GM18858 (cell line): ENCODE measurements at regions not wholly inside any gene's neighbourhood (a gene's known extent, or its start where the extent isn't known, plus 50 kb on each side); places are given as distances from the start of the nearest gene placed in this dataset.
"Not testable (repeated sequence)": the region's sequence is repeated elsewhere in the genome, so short reads cannot be mapped to it uniquely, and the experiment has no call there.

Experiments
- ATAC-seq: cut with Tn5 transposase; IDR thresholded peaks from one replicate; pipeline ENCODE4 v1.9.1; 2021; ENCODE audit not compliant: unreplicated experiment

DNA sequence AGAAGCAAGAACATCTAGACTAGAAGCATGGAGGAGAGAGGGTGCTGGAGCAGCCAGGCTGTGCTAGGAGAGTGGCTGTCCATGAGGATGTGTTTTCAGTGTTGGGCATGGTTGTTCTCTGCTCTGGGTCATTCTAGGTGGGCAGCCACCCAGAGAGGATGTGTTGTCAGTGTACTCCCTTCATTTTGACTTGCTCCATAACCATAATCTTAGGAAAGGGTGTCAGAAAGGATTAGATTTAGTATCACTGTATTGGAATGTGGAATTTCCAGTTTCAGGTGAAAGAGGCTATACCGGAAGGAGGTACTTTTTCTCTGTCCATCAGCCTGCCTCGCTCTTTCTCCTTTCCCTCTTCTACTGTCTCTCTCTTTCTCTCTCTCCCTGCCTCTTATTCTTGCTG, 474.5 kb upstream of the PODXL start:
- ATAC-seq, result no peak

DNA sequence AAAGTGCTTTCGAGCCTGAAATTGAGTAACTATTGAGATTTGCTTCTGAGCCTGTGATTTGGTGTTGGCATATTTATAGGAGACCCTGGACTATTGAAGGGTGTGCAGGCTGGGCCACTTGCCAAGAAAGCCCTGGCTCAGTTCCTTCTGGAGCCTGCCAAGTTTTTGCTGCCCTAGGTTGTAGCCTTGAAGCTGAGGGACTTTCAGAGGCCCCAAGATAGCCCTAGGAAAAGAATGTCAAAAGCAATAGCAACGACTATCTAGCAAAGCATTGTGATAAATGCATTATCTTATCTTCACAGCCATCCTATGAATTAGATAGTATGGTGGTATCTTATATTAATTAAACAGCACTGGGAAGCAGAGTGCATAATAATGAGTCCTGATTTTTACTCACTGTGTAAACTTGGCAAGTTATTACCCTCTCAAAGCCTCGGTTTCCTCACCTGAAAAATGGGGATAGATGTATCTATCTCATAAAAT, 473.7 kb upstream of the PODXL start:
- ATAC-seq, result no peak

DNA sequence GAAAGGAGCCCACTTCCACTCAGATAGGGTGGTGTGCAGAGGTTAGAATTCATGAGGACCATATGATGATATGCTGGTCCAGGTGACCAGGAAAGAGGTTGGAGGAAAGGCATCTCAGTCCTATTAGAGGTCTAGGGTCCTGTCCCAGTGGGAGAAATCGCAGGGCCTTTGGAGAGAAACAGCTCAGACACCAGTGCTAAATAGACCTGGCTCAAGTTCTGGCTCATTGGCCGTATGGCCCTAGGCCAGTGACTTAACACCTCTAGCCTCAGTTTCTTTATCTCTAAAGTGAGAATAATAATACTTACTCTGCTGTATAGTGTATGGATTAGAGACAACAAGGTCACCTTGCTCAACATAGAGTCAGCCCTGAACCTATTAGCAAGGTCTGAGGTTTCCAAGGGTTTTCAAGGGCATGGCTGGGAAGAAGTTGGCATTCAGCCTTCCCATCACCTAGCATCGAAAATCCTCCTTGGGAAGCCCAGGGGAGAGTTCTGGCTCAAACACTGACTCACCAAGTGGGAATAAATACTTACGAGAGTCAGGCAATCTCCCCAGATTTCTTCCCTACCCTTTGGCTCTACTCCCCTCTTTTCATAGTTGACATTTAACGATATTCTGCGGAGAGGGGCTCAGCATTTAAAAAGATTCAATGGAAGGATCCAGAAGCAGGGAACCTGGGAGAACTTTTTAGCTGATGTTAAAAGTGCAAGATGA, 473.1 kb upstream of the PODXL start:
- no peak for ATAC-seq

DNA sequence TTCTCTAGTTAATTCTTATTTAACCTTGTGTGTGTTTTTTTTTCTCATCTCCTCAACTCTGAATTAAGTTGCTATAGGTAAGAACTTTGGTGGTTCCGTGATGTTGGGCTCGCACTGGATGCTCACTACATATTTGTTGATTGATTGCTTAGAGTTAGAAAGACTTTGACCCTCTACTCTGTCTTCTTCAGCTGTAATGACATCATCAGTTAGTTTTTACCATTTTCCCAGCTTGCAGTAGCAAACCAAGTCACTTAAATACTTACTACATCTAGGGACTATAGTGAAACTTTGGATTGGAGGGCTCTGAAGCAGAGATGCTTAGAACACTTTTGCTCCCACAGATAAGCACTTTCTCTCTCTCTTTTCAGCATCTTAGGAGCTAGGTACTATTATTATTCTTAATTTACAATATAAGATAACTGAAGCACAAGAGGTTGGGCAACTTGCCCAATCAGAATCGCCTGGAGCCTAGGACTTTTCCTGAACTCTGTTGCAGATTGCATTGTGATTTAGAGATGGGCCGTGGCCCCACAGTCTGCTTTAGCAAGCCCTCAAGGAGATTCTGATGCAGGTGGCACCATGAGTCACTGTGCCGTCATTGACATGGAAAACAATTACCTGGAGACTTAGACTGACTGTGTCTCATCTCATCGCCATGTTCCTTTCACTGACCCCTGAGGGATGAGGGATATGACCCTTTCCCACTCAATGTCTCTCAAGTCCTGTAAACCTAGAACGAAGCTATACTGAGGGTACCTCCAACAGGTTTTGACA, 471.9 kb upstream of the PODXL start:
- ATAC-seq, result no peak

DNA sequence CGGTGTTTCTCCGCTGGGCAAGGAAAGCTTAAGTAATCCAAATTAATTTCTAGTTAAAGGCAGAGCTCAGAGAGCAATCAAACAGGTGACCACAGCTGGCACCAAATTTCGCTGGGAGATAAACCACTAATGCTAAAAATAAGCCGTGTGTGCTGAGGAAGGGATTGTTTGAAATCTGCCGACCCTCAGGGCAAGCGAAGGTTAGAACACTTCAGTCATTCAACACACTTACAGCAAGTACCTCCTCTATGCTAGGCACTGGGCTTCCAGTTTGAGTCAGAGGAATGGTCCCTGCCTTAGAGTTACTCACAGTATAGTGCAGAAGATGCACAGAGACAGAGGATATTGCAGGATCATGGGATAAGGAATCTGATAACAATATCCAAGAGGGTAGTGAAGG, 467.9 kb upstream of the PODXL start:
- no peak for ATAC-seq

DNA sequence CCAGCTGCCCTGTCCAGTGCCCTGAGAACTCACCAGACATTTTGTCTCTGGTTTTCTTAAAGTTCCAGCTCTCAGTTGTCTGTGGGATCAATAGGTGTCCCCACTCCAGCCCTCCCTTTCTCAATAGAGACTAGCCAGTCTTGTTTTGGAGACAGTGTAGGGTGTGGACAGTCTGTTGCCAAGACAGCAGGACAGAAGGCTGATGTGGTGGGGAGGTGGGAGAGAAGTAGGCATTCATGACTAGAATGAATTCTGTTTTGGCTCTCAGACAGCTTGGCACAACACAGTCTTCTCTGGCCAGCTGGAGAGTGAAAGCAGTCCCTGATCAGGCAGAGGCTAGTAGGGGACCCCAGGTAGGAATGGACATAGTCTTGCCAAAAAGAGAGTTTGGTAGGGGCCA, 467.0 kb upstream of the PODXL start:
- no peak for ATAC-seq

DNA sequence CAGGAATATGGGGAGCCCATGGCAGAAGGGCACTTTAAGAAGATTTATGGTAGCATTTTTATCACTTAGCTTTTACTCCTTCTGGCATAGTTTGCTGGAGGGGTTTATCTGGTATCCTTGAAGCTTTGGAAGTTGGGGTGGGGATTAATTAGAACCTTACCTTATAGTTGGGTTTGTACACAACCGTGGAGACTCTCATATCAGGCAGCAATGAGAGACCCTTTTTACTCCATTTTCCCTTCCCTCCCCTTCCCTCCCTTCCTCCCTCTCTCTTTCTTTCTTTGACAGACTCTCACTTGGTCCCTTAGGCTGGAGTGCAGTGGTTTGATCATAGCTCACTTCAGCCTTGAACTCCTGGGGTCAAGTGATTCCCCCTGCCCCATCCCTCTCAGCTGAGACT, 465.8 kb upstream of the PODXL start:
- ATAC-seq, result no peak

DNA sequence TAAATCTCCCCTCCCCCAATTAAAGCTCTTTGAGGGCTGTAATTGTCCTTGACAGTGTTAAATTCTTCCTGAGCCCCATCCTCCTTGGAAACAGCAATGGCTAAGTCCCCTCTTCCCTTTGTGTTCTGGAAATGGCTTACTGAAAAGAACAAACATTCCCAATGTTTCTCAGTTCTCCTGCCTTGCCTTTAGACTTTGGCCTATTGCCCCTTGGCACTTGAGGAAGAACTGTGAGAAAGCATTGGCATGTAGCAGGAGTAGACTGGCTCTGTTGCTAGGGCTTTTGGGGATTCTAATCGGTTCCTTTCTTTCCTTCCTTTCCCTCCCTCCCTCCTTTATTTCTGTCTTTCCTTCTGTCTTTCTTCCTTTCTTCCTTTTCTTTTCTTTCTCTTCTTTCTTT, 463.3 kb upstream of the PODXL start:
- ATAC-seq, result no peak

DNA sequence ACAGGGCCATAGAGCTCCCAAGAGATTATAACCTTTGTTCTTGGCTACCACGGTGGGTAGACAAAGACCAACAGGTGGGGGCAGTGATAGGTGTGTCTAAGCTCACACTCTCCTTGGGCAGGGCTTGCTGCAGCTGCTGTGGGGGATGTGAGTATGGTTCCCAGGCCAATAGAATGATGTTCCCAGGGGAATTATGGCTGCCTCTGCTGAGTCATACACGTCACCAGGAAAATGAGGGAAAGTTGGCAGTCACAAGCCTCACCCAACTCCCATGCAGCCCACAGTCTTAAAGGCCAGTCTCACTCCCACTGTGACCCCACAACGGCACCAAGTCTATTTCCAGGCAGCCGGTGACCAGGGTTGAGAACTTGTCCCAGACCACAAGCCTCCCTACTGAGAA, 453.4 kb upstream of the PODXL start:
- ATAC-seq, result no peak

DNA sequence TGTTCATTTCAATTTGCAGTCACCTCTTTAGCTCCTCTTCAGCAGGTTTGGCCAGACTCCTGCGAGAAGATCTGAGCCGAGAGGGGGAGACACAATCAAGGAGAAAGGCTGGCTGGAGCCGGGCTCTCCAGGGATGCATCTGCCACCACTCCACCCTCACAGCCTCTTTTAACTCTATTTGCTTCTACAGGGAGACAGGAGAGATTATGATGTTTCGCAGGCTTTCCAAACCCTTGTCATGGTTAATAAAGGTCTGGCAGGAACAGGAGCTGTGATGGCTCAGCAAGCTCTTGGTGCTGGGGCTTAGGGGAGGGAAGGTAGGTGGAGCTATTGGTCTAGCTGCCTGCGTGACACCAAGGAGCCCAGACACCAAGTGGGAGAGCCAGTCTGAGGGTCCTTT, 448.1 kb upstream of the PODXL start:
- no peak for ATAC-seq

DNA sequence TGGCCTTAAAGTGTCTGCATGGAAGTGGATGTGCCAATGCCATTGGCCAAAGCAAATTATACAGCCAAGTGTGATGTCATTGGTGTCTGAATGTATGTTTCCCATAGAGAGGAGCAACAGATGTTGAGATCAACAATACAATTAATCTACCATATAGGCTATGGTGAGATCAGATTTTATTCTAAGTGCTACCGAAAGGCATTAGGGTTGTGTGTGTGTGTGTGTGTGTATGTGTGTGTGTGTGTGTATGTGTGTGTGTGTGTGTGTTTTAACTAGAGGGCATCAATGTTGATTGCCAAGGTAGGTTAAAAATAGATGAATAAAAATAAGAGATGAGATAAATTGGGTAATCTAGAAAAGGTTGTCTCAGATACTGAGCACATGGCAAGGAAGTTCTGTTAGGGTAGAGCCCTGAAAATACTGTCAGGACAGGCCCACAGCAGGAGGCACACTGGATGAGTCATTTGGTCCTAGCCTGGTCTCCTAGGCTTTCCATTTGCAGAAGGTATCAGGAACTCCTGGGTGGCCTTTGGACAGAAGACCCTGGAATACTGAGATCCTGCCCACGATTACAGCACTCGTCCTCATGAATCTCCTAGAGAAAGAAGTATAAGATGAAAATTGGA, 446.0 kb upstream of the PODXL start:
- ATAC-seq, result no peak

DNA sequence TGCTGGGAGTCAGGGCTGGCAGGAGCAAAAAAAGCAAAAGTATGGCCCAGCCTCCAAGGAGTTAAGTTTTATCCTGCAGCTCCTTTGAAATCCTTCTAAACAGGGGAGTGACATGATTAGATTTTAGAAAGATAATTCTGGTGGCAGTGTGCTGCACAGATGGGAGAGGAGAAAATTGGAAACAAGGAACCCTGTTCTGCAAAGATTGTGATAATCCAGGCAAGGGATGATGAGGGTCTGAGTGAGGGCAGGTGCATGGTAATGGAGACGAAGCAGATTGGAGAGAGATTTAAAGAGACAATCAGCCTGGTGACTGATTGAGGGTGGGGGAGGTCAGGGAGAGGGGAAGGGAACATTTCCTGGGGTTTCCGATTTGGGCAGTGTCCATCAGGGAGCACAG, 444.7 kb upstream of the PODXL start:
- no peak for ATAC-seq

DNA sequence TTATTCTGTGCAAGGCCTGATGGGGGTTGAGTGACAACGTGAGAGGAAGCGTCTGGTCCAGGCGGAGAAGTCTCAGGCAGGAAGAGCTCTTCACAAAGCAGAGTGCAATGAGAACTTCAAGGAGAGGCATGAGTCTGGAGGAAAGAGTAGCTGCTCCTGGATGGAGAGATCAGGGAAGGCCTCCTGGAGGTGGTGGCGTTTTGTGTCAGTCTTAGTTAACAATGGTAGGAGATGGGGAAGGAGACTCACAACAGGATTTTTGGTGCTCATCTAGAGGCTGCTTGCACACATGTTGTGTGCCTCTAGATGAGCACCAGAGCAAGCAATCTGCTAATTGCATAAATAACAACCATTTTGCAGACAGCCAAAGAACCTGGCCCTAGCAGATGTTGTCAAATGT, 442.8 kb upstream of the PODXL start:
- ATAC-seq, result no peak

DNA sequence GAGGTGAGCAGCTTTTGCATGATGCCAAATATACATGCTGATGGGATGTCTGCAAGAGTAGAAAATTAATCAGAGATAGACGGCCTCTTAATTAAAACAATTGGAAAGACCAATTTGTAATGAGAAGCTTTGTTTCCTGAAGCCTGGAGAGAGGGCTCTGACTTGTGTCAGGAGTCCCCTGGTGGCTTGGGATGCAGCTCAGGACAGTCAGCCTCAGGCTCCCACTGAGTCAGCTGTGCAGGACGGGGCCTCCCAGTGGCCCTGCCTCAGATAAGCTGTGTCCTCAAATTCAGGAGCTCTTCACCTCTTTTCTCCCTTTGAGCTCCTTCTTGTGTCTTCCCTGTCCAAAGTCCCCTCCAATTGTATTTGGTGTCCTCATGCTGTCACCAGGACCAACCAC, 438.9 kb upstream of the PODXL start:
- no peak for ATAC-seq

DNA sequence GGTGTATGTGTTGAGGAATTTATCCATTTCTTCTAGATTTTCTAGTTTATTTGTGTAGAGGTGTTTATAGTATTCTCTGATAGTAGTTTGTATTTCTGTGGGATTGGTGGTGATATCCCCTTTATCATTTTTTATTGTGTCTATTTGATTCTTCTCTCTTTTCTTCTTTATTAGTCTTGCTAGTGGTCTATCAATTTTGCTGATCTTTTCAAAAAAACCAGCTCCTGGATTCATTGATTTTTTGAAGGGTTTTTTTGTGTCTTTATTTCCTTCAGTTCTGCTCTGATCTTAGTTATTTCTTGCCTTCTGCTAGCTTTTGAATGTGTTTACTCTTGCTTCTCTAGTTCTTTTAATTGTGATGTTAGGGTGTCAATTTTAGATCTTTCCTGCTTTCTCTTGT, 424.6 kb upstream of the PODXL start:
- ATAC-seq, result not testable (repeated sequence)

DNA sequence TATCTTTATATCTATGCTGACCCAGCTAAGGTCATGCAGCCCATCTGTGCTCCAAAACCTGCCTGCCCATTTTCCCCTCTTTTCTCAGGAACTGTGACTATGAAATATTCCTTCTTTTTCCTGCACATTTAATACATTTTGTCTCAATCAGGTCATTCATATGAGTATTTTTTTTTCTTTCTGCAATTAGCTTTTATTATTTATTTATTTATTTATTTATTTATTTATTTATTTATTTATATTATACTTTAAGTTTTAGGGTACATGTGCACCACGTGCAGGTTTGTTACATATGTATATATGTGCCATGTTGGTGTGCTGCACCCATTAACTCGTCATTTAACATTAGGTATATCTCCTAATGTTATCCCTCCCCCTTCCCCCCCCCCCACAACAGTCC, 421.7 kb upstream of the PODXL start:
- not testable (repeated sequence) for ATAC-seq

DNA sequence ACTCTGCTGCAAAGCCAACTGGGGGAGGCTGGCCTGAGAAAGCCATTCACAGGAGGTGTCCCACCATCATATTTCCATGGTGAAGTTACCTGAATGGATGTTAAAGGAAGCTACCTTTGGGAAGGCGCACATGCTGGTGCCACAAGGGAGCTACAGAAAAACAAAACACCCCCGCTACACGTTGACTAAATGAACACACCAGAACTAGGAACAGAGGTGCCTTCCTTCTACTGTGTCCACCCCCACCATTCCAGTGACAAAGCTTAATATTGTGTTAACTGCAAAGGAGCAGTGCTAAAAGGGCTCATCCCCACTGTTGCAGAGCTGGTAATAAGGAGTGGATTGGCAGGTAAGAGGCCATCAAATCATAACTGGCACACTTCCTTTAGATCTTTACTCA, 420.0 kb upstream of the PODXL start:
- no peak for ATAC-seq

DNA sequence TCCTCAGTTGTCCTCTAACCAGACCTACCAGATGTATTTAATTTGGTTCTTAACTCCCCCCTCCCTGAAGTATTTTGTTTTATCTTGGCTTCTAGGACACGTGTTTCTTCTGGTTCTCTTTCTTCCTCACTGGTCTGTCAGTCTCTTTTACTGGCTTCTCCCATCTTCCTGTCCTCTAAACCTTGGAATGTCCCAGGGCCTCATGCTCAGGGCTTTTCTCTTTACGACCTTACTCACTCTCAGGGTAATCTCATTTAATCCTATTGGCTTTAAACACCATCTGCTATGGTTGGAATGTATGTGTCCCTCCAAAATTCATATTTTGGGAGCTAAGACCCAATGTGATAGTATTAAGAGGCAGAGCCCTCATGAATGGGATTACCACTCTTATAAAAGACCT, 418.2 kb upstream of the PODXL start:
- no peak for ATAC-seq

DNA sequence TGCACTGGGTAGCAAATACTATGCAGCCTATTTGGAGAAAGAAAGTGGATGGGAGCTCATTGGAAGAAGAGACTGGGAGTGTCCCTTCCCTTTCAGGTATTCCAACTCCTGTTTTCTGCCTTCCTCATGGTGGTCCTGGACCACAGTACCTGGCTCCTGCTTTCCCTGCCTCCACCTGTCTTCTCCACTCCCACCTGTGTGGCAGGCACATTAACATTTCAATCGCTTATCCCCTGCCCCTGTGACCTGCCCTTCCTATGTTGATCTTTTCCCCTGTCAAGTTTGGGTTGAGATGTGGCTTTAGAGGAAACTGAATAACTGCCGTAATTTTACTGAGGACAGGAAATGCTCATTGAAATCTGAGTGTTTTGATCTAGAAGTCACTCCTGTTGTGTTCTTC, 415.8 kb upstream of the PODXL start:
- ATAC-seq, result no peak

DNA sequence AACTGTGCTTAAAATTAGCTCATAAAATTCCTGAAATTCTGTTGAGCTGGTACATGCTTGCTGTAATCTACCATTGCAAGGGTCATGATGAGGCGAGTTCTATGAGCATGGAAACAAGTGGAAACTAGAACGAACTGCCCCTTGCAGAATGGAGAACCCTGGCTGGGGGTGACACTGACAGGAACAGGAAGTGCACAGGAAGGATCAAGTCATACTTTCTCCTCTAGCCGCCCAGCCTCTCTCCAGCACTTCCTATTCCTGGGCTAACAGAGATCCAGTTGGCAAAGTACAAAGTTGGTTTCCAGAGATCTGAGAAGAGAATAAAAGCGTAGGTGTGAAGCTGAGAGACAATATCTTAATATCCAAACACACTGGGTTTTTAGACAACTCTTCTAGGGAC, 414.2 kb upstream of the PODXL start:
- no peak for ATAC-seq

DNA sequence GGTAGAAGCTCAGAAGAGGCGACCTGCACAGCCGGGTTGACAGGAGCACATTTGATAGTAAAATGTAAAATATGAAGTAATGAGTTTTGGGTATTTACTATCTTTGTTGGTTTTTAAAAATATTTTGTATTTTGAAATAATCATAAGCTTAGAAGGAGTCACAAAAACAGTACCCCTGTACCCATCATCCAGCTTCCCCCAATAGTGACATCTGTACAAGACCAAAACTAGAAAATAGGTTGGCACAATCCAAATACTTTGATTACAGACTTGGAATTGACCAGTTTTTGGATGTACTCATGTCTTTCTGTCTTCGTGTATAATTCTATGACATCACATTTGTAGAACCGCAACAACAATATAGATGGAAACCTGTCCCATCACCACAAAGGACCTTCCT, 413.1 kb upstream of the PODXL start:
- no peak for ATAC-seq

DNA sequence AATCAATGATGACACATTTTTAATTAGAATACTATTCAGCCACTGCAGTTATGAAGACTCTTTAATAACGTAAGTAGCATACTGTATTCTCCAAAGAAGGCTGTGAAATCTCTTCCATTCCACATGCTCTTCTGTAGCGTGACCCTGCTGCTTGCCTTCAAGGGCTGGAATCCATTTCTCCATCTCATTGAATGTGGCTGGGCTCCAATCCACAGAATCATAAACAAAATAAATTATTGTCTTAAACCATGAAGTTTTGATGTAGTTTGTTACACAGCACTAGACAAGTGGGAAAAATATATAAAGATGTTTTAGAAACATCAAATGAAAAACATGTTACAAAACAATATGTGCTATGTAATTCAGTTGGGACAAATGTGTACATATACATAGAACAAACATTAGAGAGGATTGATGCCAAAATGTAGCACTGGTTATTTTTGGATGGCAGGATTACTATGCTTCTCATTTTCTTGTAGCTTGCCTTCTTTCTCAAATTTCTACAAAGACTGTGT, 410.8 kb upstream of the PODXL start:
- no peak for ATAC-seq
